ENCODE measurements at regions not wholly inside any gene's neighbourhood (a gene's known extent, or its start where the extent isn't known, plus 50 kb on each side); places are given as distances from the start of the nearest gene placed in this dataset.

GRCh38 chr22:42330170-42330569 lies 59.7 kb upstream of the TCF20 start:
- DNase-seq (ENCODE audit: low spot score): no peak

GRCh38 chr22:42329504-42329903 lies 59.1 kb upstream of the TCF20 start:
- DNase-seq (ENCODE audit: low spot score): no peak

- no peak for DNase-seq (ENCODE audit: low spot score)
Observed at GRCh38 chr22:42328784-42329145, 58.3 kb upstream of the TCF20 start.

- no peak for DNase-seq (ENCODE audit: low spot score)
Observed at GRCh38 chr22:42328130-42328783, 57.8 kb upstream of the TCF20 start.

DNA sequence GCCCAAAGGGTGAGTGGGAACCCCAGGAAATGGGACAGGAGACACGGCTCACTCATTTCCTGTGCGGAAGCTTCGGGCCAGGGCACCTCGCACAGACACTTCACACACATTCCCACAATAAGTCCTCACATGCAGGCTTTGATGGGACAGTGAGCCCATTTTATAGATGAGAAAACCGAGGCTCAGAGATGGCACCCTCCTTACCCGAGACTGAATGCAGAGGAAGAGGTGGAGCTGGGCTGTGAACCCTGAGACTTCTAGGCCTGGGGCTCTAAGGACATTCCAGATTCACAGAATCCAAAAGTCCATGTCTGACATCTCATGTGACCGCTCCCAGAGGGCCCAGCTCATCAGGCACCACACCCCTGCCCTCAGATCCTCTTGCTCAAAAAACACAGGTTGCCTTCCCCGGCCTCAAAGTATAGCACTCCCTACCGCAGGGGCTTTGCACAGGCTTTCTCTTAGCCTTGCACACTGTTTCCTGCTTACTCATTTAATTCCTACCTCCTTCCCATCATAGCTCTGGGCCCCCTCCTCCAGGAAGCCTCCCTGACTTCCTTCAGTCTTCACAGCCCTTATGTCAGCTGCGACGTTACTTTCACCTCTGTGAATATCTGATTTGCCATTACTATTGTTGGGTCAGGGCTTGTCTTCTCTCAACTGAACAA lies 57.1 kb upstream of the TCF20 start:
- no peak for DNase-seq (ENCODE audit: low spot score)

GRCh38 chr22:42326801-42327200 lies 56.3 kb upstream of the TCF20 start:
- DNase-seq (ENCODE audit: low spot score): no peak

DNA sequence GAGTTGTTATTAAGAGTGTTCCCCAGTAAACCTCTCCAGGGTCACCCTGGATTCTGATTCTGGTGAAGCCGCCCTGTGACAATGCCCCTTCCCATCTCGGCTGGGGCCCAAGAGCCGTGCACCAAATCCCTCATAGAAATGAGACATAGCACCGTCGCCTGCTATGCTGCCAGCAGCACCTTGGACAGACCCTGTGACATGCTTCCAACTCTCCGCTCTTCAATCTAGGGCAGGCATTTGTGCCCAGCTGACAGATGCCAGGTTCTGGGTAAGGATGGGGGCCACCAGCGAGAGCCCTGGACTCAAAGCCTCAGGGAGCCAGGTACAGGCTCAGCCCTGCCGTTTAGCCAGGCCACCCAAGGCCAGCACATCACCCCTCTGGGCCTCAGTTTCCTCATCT lies 55.8 kb upstream of the TCF20 start:
- DNase-seq (ENCODE audit: low spot score): no peak

DNA sequence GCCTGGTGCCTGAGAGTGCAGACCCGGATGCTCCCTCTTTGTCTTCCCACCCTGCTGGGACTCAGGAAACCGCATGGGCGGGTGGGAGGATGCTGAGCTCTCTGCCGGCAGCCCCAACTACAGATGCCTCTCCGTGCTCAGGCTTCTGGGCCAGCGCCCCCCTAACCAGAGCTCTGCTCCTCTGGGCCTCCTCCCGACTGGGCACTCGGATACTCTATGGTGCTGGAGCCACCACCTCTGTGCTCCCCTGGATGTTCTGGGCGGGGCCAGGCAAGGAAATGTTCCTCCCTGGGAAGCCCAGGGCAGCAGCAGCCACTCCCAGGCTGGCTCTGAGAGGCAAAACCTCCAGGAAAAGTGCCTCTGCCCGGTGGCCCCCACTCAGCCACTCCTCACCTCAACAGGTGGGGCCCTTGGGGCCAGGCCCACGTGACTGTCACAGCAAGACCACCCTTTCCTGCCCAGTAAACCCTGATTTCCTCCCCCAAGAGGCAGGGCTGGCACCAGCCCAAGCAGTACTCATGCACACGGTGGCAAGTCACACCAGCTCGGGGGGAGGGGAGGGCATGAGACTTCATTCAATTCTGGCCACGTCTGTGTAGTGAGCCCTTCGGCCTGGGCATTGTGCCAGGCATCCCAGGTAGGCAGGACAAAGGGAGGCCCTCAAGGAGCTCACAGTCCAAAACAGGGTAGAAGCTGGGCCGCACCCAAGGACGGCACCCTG lies 54.7 kb upstream of the TCF20 start:
- DNase-seq (ENCODE audit: low spot score): no peak

- no peak for DNase-seq (ENCODE audit: low spot score)
Observed at GRCh38 chr22:42324566-42324965, 54.1 kb upstream of the TCF20 start.

GRCh38 chr22:42323971-42324370 lies 53.5 kb upstream of the TCF20 start:
- no peak for DNase-seq (ENCODE audit: low spot score)

DNA sequence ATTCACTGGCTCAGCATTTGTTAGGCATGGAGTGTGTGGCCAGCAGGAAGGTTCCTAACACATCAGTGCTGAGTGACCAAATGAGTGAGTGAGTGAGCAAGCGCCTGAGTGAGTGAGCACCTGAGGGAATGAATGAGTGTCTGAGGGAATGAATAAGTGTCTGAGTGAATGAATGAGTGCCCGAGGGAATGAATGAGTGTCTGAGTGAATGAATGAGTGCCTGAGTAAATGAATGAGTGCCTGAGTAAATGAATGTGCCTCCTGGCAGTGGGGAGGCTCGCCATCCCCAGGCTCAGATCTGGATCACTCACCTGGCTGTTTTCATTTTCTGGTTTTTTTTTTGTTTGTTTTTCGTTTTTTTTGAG lies 52.1 kb upstream of the TCF20 start:
- DNase-seq (ENCODE audit: low spot score): no peak

- DNase-seq (ENCODE audit: low spot score): peak; percentile 91
Observed at GRCh38 chr22:42321908-42322561, 51.6 kb upstream of the TCF20 start.

DNA sequence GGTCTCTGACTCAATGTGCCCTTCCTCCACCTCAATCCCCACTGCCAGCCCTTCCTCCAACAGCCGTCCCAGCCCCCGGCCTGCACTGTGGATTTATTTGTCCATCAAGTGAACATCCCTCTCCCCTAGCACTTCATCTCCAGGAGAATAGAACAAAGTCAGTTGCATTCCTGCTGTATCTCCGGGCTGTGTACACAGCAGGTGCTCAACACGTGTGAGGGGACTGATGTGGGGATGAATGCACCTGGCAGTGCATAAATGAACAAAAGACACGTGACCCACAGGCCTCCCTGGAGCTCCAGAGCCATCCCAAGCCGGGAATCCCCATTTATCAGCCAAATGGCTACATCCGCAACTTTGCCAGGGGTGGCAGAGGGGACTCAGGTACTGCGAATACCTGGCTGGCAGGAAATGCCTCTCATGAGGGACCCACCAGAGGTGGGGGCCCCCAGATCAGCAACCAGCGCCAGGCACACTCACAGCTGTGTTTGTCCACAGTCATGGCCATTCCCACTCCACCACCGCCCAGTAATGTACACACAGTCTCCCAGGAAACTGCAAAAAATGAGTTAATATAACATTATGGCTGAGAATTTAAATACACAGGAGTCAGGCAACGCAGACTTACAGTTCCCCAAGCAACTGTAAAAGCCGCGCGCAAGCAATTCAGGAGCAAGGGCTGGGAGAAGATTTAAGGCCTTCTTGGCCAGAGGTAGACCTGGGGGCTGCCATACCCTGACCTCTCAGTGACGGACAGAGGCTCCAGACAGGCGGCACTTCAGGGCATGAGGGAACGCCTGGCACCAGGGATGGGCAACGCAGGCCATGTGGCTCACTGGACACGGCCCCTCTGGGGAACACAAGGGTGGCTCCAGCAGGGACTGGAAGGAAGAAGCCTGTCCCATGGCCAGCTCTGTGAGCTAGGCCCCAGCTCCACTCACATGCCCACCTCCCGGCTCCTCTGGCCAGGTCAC lies 50.3 kb upstream of the TCF20 start:
- DNase-seq (ENCODE audit: low spot score): no peak

Measured in umbilical cord (tissue), 1 donor.